ENCODE measurements at regions not wholly inside any gene's neighbourhood (a gene's known extent, or its start where the extent isn't known, plus 50 kb on each side); places are given as distances from the start of the nearest gene placed in this dataset.
A peak's percentile ranks its signal among the peaks of the same experiment; 100 is the strongest.

GRCh38 chr5:2239201-2239910 is 356.6 kb upstream of the IRX4 start:
- WGBS, 2 donors = 66 to 76% methylated on average over 11 to 17 of the region's 17 CpGs
- TF ChIP-seq POLR2A (IDR thresholded peaks at IDR 0.05) = no peak
- TF ChIP-seq CTCF (IDR thresholded peaks at IDR 0.05) = no peak
- H3K27me3 ChIP-seq = no peaks in the 10 kb centered on the region
- no peaks in the 10 kb centered on the region for H3K9me3 ChIP-seq
- no peak overlapping the region for H3K27ac ChIP-seq
- no peaks in the 10 kb centered on the region for H3K4me1 ChIP-seq
- H3K4me3 ChIP-seq = no peak overlapping the region
- intact Hi-C loops (cut with DNase I) = no loop called here
- no peak for DNase-seq
- ATAC-seq = no peak
- H3K36me3 ChIP-seq (replicated peaks in 1 of 2; ENCODE audit: insufficient read depth in 1 of 2, low read depth in 2 of 2) = no peaks in the 10 kb centered on the region

- Histone ChIP-seq H3K4me1 (no peaks in the 10 kb centered on the region), H3K36me3 (replicated peaks in 1 of 2; ENCODE audit: insufficient read depth in 1 of 2, low read depth in 2 of 2) (no peaks in the 10 kb centered on the region), H3K4me3 (no peak overlapping the region), H3K27me3 (no peaks in the 10 kb centered on the region), H3K9me3 (no peaks in the 10 kb centered on the region), H3K27ac (no peak overlapping the region)
- DNase-seq = no peak
- WGBS, 2 donors = 81 to 82% methylated on average over 6 of the region's 6 CpGs
- intact Hi-C loops (cut with DNase I) = no loop called here
- no peak for TF ChIP-seq CTCF (IDR thresholded peaks at IDR 0.05)
- TF ChIP-seq POLR2A (IDR thresholded peaks at IDR 0.05) = no peak
- ATAC-seq = no peak
These were observed 356.0 kb upstream of the IRX4 start for GRCh38 chr5:2238732-2239131.

GRCh38 chr5:2227433-2227832 is 344.7 kb upstream of the IRX4 start:
- Histone ChIP-seq H3K27ac (no peak overlapping the region), H3K4me1 (no peaks in the 10 kb centered on the region), H3K4me3 (no peak overlapping the region), H3K27me3 (no peaks in the 10 kb centered on the region), H3K9me3 (no peaks in the 10 kb centered on the region), H3K36me3 (replicated peaks in 1 of 2; ENCODE audit: insufficient read depth in 1 of 2, low read depth in 2 of 2) (no peaks in the 10 kb centered on the region)
- 28 to 30% methylated on average over 3 of the region's 3 CpGs for WGBS, 2 donors
- DNase-seq (no peak), ATAC-seq (no peak)
- TF ChIP-seq CTCF (IDR thresholded peaks at IDR 0.05) (no peak), POLR2A (IDR thresholded peaks at IDR 0.05) (no peak)
- intact Hi-C loops (cut with DNase I) = no loop called here

GRCh38 chr5:2224689-2225088 is 342.0 kb upstream of the IRX4 start:
- intact Hi-C loops (cut with DNase I) = no loop called here
- no peak for TF ChIP-seq CTCF (IDR thresholded peaks at IDR 0.05)
- TF ChIP-seq POLR2A (IDR thresholded peaks at IDR 0.05) = no peak
- Histone ChIP-seq H3K36me3 (replicated peaks in 1 of 2; ENCODE audit: insufficient read depth in 1 of 2, low read depth in 2 of 2) (no peaks in the 10 kb centered on the region), H3K9me3 (no peaks in the 10 kb centered on the region), H3K4me3 (no peak overlapping the region), H3K27me3 (no peaks in the 10 kb centered on the region), H3K27ac (no peak overlapping the region), H3K4me1 (no peaks in the 10 kb centered on the region)
- no peak for DNase-seq
- WGBS, 2 donors = 79 to 81% methylated on average over 13 of the region's 13 CpGs
- no peak for ATAC-seq

GRCh38 chr5:2223303-2223702 is 340.6 kb upstream of the IRX4 start:
- DNase-seq (peak in 3 of 4 donors; percentile 28 to 50 (median 33)), ATAC-seq (peak; percentile 38)
- intact Hi-C loops (cut with DNase I) = no loop called here

More at GRCh38 chr5:2223303-2223702, 340.6 kb upstream of the IRX4 start:
- no peak overlapping the region for H3K27ac ChIP-seq
- no peaks in the 10 kb centered on the region for H3K9me3 ChIP-seq
- H3K4me3 ChIP-seq = no peak overlapping the region
- WGBS, 2 donors = 69 to 70% methylated on average over 11 to 15 of the region's 15 CpGs
- no peaks in the 10 kb centered on the region for H3K27me3 ChIP-seq
- H3K36me3 ChIP-seq (replicated peaks in 1 of 2; ENCODE audit: insufficient read depth in 1 of 2, low read depth in 2 of 2) = no peaks in the 10 kb centered on the region
- H3K4me1 ChIP-seq = no peaks in the 10 kb centered on the region
- TF ChIP-seq POLR2A (IDR thresholded peaks at IDR 0.05) (no peak), CTCF (IDR thresholded peaks at IDR 0.05) (no peak)

Data from body of pancreas (tissue), 4 donors.